IMR-90 (cell line): ENCODE measurements at regions not wholly inside any gene's neighbourhood (a gene's known extent, or its start where the extent isn't known, plus 50 kb on each side); places are given as distances from the start of the nearest gene placed in this dataset.
A peak's percentile ranks its signal among the peaks of the same experiment; 100 is the strongest.

ENCODE experiments used
- ATAC-seq: fragments of 200-7000 bp; cut with Tn5 transposase; 2 replicates; pipeline ENCODE4 v1.9.1; 2020; ENCODE audit warnings: low read depth, mild to moderate bottlenecking, moderate library complexity
- BruUV-seq: library from RNA; stranded (reverse); fragments of 400-500 nt; replicated peaks from 2 replicates; lab custom pipeline; 2021; lab: Mats Ljungman, UMichigan
- CTCF ChIA-PET: fragments of 300-600 bp; formaldehyde crosslinking; extraction: SDS; loops from one replicate; lab custom pipeline; 2021; ENCODE audit warnings: antibody characterized with exemption; lab: Yijun Ruan, JAX
- POLR2A ChIA-PET: fragments of 300-600 bp; sonication (Branson Sonifier 250); formaldehyde crosslinking; loops from one replicate; lab custom pipeline; 2022; ENCODE audit warnings: antibody characterized with exemption; ENCODE audit not compliant: unreplicated experiment; lab: Charles Lee
- DNase-seq: peaks from one replicate; pipeline ENCODE4 v3.0.0; 2013
- H2AFZ ChIP-seq: replicated peaks from 2 replicates; pipeline ENCODE3; 2013; ENCODE audit warnings: low read length, mild to moderate bottlenecking; ENCODE audit not compliant: poor library complexity
- H2AK5ac ChIP-seq: 2 replicates; pipeline ENCODE4 v1.6.1; 2013; ENCODE audit warnings: low read depth, low read length, inconsistent platforms
- H2AK9ac ChIP-seq: replicated peaks from 2 replicates; pipeline ENCODE3; 2013; ENCODE audit warnings: mild to moderate bottlenecking, low read depth, low read length, moderate library complexity; ENCODE audit not compliant: poor library complexity
- H2BK120ac ChIP-seq: 2 replicates; pipeline ENCODE4 v1.6.1; 2013; ENCODE audit warnings: low read depth, low read length, inconsistent platforms
- H2BK15ac ChIP-seq: 3 replicates; pipeline ENCODE4 v1.6.1; 2013; ENCODE audit warnings: low read depth, low read length, inconsistent platforms
- H2BK20ac ChIP-seq: 2 replicates; pipeline ENCODE4 v1.6.1; 2013; ENCODE audit warnings: low read depth, mild to moderate bottlenecking, inconsistent platforms, low read length, moderate library complexity
- H2BK5ac ChIP-seq: 2 replicates; pipeline ENCODE4 v1.6.1; 2013; ENCODE audit warnings: mild to moderate bottlenecking, low read depth, low read length, inconsistent platforms; ENCODE audit not compliant: poor library complexity, severe bottlenecking
- H3K14ac ChIP-seq: replicated peaks from 2 replicates; pipeline ENCODE4 v1.6.1; 2013; ENCODE audit warnings: low read depth, low read length, inconsistent platforms
- H3K18ac ChIP-seq: 2 replicates; pipeline ENCODE4 v1.6.1; 2013; ENCODE audit warnings: low read depth, low read length, control low read depth
- H3K23ac ChIP-seq: 2 replicates; pipeline ENCODE4 v1.6.1; 2013; ENCODE audit warnings: low read depth, low read length, inconsistent platforms
- H3K27ac ChIP-seq: 2 replicates; pipeline ENCODE4 v1.5.1; 2013; ENCODE audit warnings: mild to moderate bottlenecking, control low read depth, low read length; ENCODE audit not compliant: insufficient read depth
- H3K27me3 ChIP-seq: 2 replicates; pipeline ENCODE4 v1.6.1; 2013; ENCODE audit warnings: low read length; ENCODE audit not compliant: control insufficient read depth, insufficient read depth
- H3K36me3 ChIP-seq: 2 replicates; pipeline ENCODE4 v1.6.1; 2013; ENCODE audit warnings: low read length, mixed read lengths; ENCODE audit not compliant: control insufficient read depth, insufficient read depth
- H3K4ac ChIP-seq: 2 replicates; pipeline ENCODE4 v1.6.1; 2013; ENCODE audit warnings: low read depth, low read length, inconsistent platforms
- H3K4me1 ChIP-seq: 2 replicates; pipeline ENCODE4 v1.6.1; 2013; ENCODE audit warnings: low read length, mixed read lengths; ENCODE audit not compliant: control insufficient read depth, insufficient read depth
- H3K4me2 ChIP-seq: 2 replicates; pipeline ENCODE4 v1.6.1; 2013; ENCODE audit warnings: low read depth, mild to moderate bottlenecking, control low read depth, low read length, moderate library complexity
- H3K4me3 ChIP-seq: 2 replicates; pipeline ENCODE4 v1.5.1; 2013; ENCODE audit warnings: low read depth, mild to moderate bottlenecking, control low read depth, low read length, moderate library complexity; ENCODE audit not compliant: insufficient read depth
- H3K56ac ChIP-seq: 2 replicates; pipeline ENCODE4 v1.6.1; 2013; ENCODE audit warnings: low read length, inconsistent platforms; ENCODE audit not compliant: insufficient read depth; ENCODE audit errors: extremely low read depth
- H3K79me1 ChIP-seq, 2 experiments: 2 replicates each; pipeline ENCODE4 v1.6.1; 2013; ENCODE audit warnings: low read length in 2 of 2, inconsistent platforms in 1 of 2, low read depth in 1 of 2
- H3K9ac ChIP-seq: 2 replicates; pipeline ENCODE4 v1.6.1; 2013; ENCODE audit warnings: low read depth, low read length, control low read depth
- H3K9me1 ChIP-seq: 2 replicates; pipeline ENCODE4 v1.6.1; 2013; ENCODE audit warnings: low read length, inconsistent platforms; ENCODE audit not compliant: insufficient read depth
- H3K9me3 ChIP-seq: 2 replicates; pipeline ENCODE4 v1.6.1; 2013; ENCODE audit warnings: low read length; ENCODE audit not compliant: control insufficient read depth, insufficient read depth
- H4K20me1 ChIP-seq: 2 replicates; pipeline ENCODE4 v1.6.1; 2013; ENCODE audit warnings: low read length, inconsistent platforms; ENCODE audit not compliant: insufficient read depth
- H4K5ac ChIP-seq: 2 replicates; pipeline ENCODE4 v1.6.1; 2013; ENCODE audit warnings: mild to moderate bottlenecking, low read depth, low read length, control low read depth
- H4K8ac ChIP-seq, 2 experiments: 2 replicates each; pipeline ENCODE4 v1.6.1; 2013; ENCODE audit warnings: low read depth in 2 of 2, low read length in 2 of 2, control low read depth in 1 of 2, inconsistent platforms in 1 of 2
- H4K91ac ChIP-seq: 2 replicates; pipeline ENCODE4 v1.6.1; 2013; ENCODE audit warnings: low read depth, low read length, inconsistent platforms; ENCODE audit not compliant: insufficient read depth
- BHLHE40 ChIP-seq: fragments of 150-350 bp; IDR thresholded peaks from 2 replicates; pipeline ENCODE4 v1.6.1; 2016; ENCODE audit warnings: mild to moderate bottlenecking, low read depth, low read length
- RCOR1 ChIP-seq: IDR thresholded peaks from 2 replicates; pipeline ENCODE4 v1.6.1; 2012; ENCODE audit warnings: mild to moderate bottlenecking, low read length, improper control_type of control experiment; ENCODE audit not compliant: insufficient replicate concordance
- WGBS, 2 experiments: methylation state at CpG; one replicate each; pipeline versions ENCODE4 v1.1.5 to v1.1.7; 2013; ENCODE audit warnings: missing lambda C conversion rate in 2 of 2; ENCODE audit not compliant: insufficient read length in 1 of 2; ENCODE audit errors: extremely low coverage in 2 of 2; 5-methylcytosine and 5-hydroxymethylcytosine counted together
- dilution Hi-C: fragments of 300-500 bp; cut with HindIII; formaldehyde crosslinking; loops from one replicate; pipeline ENCODE4 v1.14.3; 2018; ENCODE audit warnings: low sequenced_read_pairs; ENCODE audit not compliant: unreplicated experiment
- in situ Hi-C: fragments of 300-500 bp; cut with MboI; formaldehyde crosslinking; loops from 3 replicates; pipeline ENCODE4 v1.14.3; 2019; ENCODE audit warnings: low sequenced_read_pairs, inconsistent platforms, mixed read lengths
- intact Hi-C: fragments of 100-400 bp; cut with micrococcal nuclease; formaldehyde crosslinking; loops from 2 replicates; pipeline ENCODE4 v1.10.0; 2022

DNA sequence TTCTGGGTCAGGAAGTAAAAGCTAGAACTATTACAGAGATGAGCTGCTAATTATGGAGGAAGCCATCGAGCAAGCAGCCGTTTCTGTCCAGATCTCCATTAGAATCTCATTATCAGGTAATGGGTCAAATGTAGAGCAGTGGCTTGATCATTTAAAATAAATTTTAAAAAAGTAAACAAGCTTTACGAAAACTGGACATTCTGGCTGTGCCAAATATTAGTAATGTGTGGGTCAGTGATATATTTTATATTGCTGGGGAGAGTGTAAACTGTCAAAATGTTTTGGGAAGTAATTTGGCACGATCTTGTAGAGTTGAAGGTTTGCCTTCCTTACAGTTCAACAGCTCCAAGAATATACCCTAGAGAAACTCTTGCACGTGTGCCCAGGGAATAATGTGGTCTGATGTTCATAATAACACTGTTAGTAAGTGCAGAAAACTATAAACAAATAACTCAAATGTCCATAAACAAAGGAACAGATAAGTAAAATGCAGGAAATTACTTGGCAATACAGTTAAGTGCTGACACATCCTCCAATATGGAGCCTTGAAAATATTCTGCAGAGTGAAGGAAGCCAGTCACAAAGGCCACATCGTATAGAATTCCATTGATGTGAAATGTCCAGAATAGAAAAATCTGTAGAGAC is 127.2 kb upstream of the UBL3 start:
- H2BK120ac ChIP-seq: no peak overlapping the region
- dilution Hi-C loops: no loop called here
- no peaks in the 10 kb centered on the region for H3K36me3 ChIP-seq
- H4K8ac ChIP-seq: no peak overlapping the region
- H3K23ac ChIP-seq: no peak overlapping the region
- DNase-seq (peak; percentile 49), ATAC-seq (peak; percentile 54)
- no peak overlapping the region for H3K56ac ChIP-seq
- H3K4me2 ChIP-seq: 0 out of 2 replicates have a peak overlapping the region, but pooled peaks have one; percentile 12
- no peaks in the 10 kb centered on the region for H4K20me1 ChIP-seq
- TF ChIP-seq BHLHE40: peak; percentile 92
- TF ChIP-seq RCOR1: no peak
- no peak overlapping the region for H4K5ac ChIP-seq
- no peak overlapping the region for H2AK9ac ChIP-seq
- WGBS, 2 experiments: 0% methylated on average over 1 of the region's 6 CpGs; no CpG with 5 or more reads in 1 of the 2 experiments
- H3K9ac ChIP-seq: no peak overlapping the region
- no peak overlapping the region for H2BK5ac ChIP-seq
- 0 out of 2 replicates have a peak, but pooled peaks cover 3% of the 10 kb centered on the region for H3K9me3 ChIP-seq
- 0 out of 2 replicates have a peak overlapping the region, but pooled peaks have one; percentile 19 for H3K4ac ChIP-seq
- BruUV-seq: no TSS peak
- peaks cover 3% of the 10 kb centered on the region; the same call in 1 of the 2 replicates for H3K4me1 ChIP-seq
- no peak overlapping the region for H3K27ac ChIP-seq
- H3K18ac ChIP-seq: peak overlapping the region; percentile 20; the same call in 1 of the 2 replicates
- in situ Hi-C loops: loop anchor here (10.0 kb wide), 1 partner anchor 63 kb away; no protein-coding TSS in a partner anchor
- CTCF ChIA-PET: interaction anchor here (0.8 to 1.6 kb wide), 4 partner anchors 13 to 135 kb away, joined by 3 to 6 read pairs (median 5); no protein-coding TSS in a partner anchor
- no peak overlapping the region for H4K91ac ChIP-seq
- H3K9me1 ChIP-seq: peaks cover 3% of the 10 kb centered on the region; the same call in 1 of the 2 replicates
- no peak overlapping the region for H2BK20ac ChIP-seq
- no peak overlapping the region; the same call in 2 of the 3 replicates for H2BK15ac ChIP-seq
- no peaks in the 10 kb centered on the region for H3K27me3 ChIP-seq
- no peak overlapping the region for H3K4me3 ChIP-seq
- H2AFZ ChIP-seq: no peak overlapping the region
- intact Hi-C loops: loop anchor here (2.0 kb wide), 1 partner anchor 135 kb away; no protein-coding TSS in a partner anchor
- H3K79me1 ChIP-seq: no peaks in the 10 kb centered on the region
- H2AK5ac ChIP-seq: no peak overlapping the region
- peak overlapping the region; percentile 54; the same call in 1 of the 2 replicates for H3K14ac ChIP-seq
- POLR2A ChIA-PET: interaction anchor here (0.5 kb wide), 1 partner anchor 78 kb away, joined by 3 read pairs; no protein-coding TSS in a partner anchor
